CD8-positive, alpha-beta memory T cell (primary cell): ENCODE measurements at regions not wholly inside any gene's neighbourhood (a gene's known extent, or its start where the extent isn't known, plus 50 kb on each side); places are given as distances from the start of the nearest gene placed in this dataset.

Experiments used
- CTCF ChIA-PET: fragments of 350-600 bp; sonication (Branson Sonifier 250); formaldehyde crosslinking; loops from one replicate; lab custom pipeline; 2021; ENCODE audit warnings: antibody characterized with exemption; lab: Charles Lee
- POLR2A ChIA-PET: fragments of 350-600 bp; sonication (Branson Sonifier 250); formaldehyde crosslinking; loops from one replicate; lab custom pipeline; 2021; ENCODE audit warnings: antibody characterized with exemption; lab: Charles Lee
- DNase-seq, 5 donors: peaks; one replicate each; pipeline versions ENCODE4 v3.0.0 to v3.0.0-alpha.2; 2020 to 2022; ENCODE audit warnings: mixed read lengths in 1 of 5
- H3K27ac ChIP-seq: one replicate; pipeline ENCODE4 v1.7.0; 2013; ENCODE audit warnings: low read depth, mild to moderate bottlenecking, low read length, moderate library complexity
- H3K27me3 ChIP-seq: 2 replicates; pipeline ENCODE4 v1.7.0; 2013; ENCODE audit warnings: low read length, mild to moderate bottlenecking; ENCODE audit not compliant: insufficient read depth, poor library complexity, severe bottlenecking
- H3K36me3 ChIP-seq: 2 replicates; pipeline ENCODE4 v1.7.0; 2013; ENCODE audit warnings: mild to moderate bottlenecking, low read length, moderate library complexity; ENCODE audit not compliant: insufficient read depth
- H3K4me1 ChIP-seq: 2 replicates; pipeline ENCODE4 v1.7.0; 2013; ENCODE audit warnings: mild to moderate bottlenecking, low read length, moderate library complexity; ENCODE audit not compliant: insufficient read depth
- H3K4me3 ChIP-seq: 2 replicates; pipeline ENCODE4 v1.7.0; 2013; ENCODE audit warnings: mild to moderate bottlenecking, low read length
- H3K9me3 ChIP-seq: 2 replicates; pipeline ENCODE4 v1.7.0; 2013; ENCODE audit warnings: mild to moderate bottlenecking, low read length
- H3K27ac Mint-ChIP-seq, 8 donors: one replicate each; pipeline ENCODE4 v1.8.0; 2020 to 2021; ENCODE audit warnings: mixed read lengths in 8 of 8, mild to moderate bottlenecking in 6 of 8, inconsistent platforms in 3 of 8, moderate library complexity in 3 of 8
- H3K27me3 Mint-ChIP-seq, 2 donors: one replicate each; pipeline ENCODE4 v1.8.0; 2020 to 2021; ENCODE audit warnings: mixed read lengths in 2 of 2, mild to moderate bottlenecking in 1 of 2, moderate library complexity in 1 of 2
- H3K36me3 Mint-ChIP-seq, 3 donors: one replicate each; pipeline ENCODE4 v1.8.0; 2020 to 2021; ENCODE audit warnings: mixed read lengths in 3 of 3, inconsistent platforms in 1 of 3, mild to moderate bottlenecking in 1 of 3
- H3K4me1 Mint-ChIP-seq, 3 donors: one replicate each; pipeline ENCODE4 v1.8.0; 2020 to 2021; ENCODE audit warnings: mixed read lengths in 3 of 3, inconsistent platforms in 1 of 3, mild to moderate bottlenecking in 1 of 3
- H3K4me3 Mint-ChIP-seq, 7 donors: one replicate each; pipeline ENCODE4 v1.8.0; 2020 to 2021; ENCODE audit warnings: mixed read lengths in 7 of 7, mild to moderate bottlenecking in 6 of 7, moderate library complexity in 4 of 7, inconsistent platforms in 2 of 7
- H3K9me3 Mint-ChIP-seq, 5 donors: one replicate each; pipeline ENCODE4 v1.8.0; 2020 to 2022; ENCODE audit warnings: mixed read lengths in 5 of 5, mild to moderate bottlenecking in 3 of 5, moderate library complexity in 2 of 5, inconsistent platforms in 1 of 5

GRCh38 chr2:71880287-71880686 lies 267.4 kb downstream of the CYP26B1 start:
- no peak overlapping the region for H3K27ac Mint-ChIP-seq
- Histone ChIP-seq H3K9me3 (no peaks in the 10 kb centered on the region), H3K36me3 (no peaks in the 10 kb centered on the region), H3K4me3 (no peak overlapping the region), H3K27ac (no peak overlapping the region), H3K27me3 (no peaks in the 10 kb centered on the region), H3K4me1 (no peaks in the 10 kb centered on the region)
- ChIA-PET CTCF (no interaction called here), POLR2A (no interaction called here)
- no peaks in the 10 kb centered on the region for H3K36me3 Mint-ChIP-seq
- no peak for DNase-seq
- H3K4me1 Mint-ChIP-seq: no peaks in the 10 kb centered on the region
- H3K9me3 Mint-ChIP-seq: no peaks in the 10 kb centered on the region
- H3K27me3 Mint-ChIP-seq: peaks cover 0 to 6% of the 10 kb centered on the region in 2 donors
- no peak overlapping the region for H3K4me3 Mint-ChIP-seq

GRCh38 chr2:71879509-71880184 lies 268.0 kb downstream of the CYP26B1 start:
- POLR2A ChIA-PET: no interaction called here

GRCh38 chr2:71878626-71879508 lies 268.8 kb downstream of the CYP26B1 start:
- DNase-seq: no peak
- ChIA-PET CTCF (interaction anchor here (0.6 kb wide), 1 partner anchor 273 kb away, joined by 4 read pairs; no protein-coding TSS in a partner anchor), POLR2A (no interaction called here)
- no peaks in the 10 kb centered on the region for H3K4me1 ChIP-seq
- no peaks in the 10 kb centered on the region for H3K36me3 Mint-ChIP-seq
- H3K36me3 ChIP-seq: no peaks in the 10 kb centered on the region
- no peak overlapping the region for H3K4me3 Mint-ChIP-seq
- no peaks in the 10 kb centered on the region for H3K9me3 ChIP-seq
- no peak overlapping the region for H3K27ac ChIP-seq
- no peak overlapping the region for H3K4me3 ChIP-seq
- no peaks in the 10 kb centered on the region for H3K4me1 Mint-ChIP-seq
- H3K27me3 ChIP-seq: no peaks in the 10 kb centered on the region
- H3K27me3 Mint-ChIP-seq: peaks cover 3 to 9% of the 10 kb centered on the region in 2 donors
- no peak overlapping the region for H3K27ac Mint-ChIP-seq
- H3K9me3 Mint-ChIP-seq: no peaks in the 10 kb centered on the region

More at GRCh38 chr2:71879509-71880184, 268.0 kb downstream of the CYP26B1 start:
- no peak overlapping the region for H3K4me3 ChIP-seq
- H3K4me3 Mint-ChIP-seq: no peak overlapping the region
- H3K9me3 ChIP-seq: no peaks in the 10 kb centered on the region
- H3K27me3 Mint-ChIP-seq: peaks cover under 1 to 7% of the 10 kb centered on the region in 2 donors
- CTCF ChIA-PET: interaction anchor here (0.6 kb wide), 1 partner anchor 273 kb away, joined by 4 read pairs; no protein-coding TSS in a partner anchor
- H3K27me3 ChIP-seq: no peaks in the 10 kb centered on the region
- no peak overlapping the region for H3K27ac Mint-ChIP-seq
- no peaks in the 10 kb centered on the region for H3K36me3 Mint-ChIP-seq
- H3K27ac ChIP-seq: no peak overlapping the region
- H3K4me1 Mint-ChIP-seq: no peaks in the 10 kb centered on the region
- no peaks in the 10 kb centered on the region for H3K4me1 ChIP-seq
- no peak for DNase-seq
- H3K36me3 ChIP-seq: no peaks in the 10 kb centered on the region
- no peaks in the 10 kb centered on the region for H3K9me3 Mint-ChIP-seq

- no peaks in the 10 kb centered on the region for H3K4me1 ChIP-seq
- Mint-ChIP-seq H3K27ac (no peak overlapping the region), H3K4me3 (no peak overlapping the region), H3K27me3 (peaks cover 11% of the 10 kb centered on the region in 2 donors), H3K36me3 (no peaks in the 10 kb centered on the region), H3K4me1 (no peaks in the 10 kb centered on the region), H3K9me3 (no peaks in the 10 kb centered on the region)
- no peak for DNase-seq
- H3K9me3 ChIP-seq: no peaks in the 10 kb centered on the region
- H3K4me3 ChIP-seq: no peak overlapping the region
- ChIA-PET POLR2A (no interaction called here), CTCF (no interaction called here)
- no peaks in the 10 kb centered on the region for H3K36me3 ChIP-seq
- no peaks in the 10 kb centered on the region for H3K27me3 ChIP-seq
- H3K27ac ChIP-seq: no peak overlapping the region
Measured at GRCh38 chr2:71877636-71878035, 270.0 kb downstream of the CYP26B1 start.

- no peaks in the 10 kb centered on the region for H3K4me1 ChIP-seq
- H3K4me3 Mint-ChIP-seq: no peak overlapping the region
- H3K27me3 Mint-ChIP-seq: peaks cover 11 to 15% of the 10 kb centered on the region in 2 donors
- no peaks in the 10 kb centered on the region for H3K9me3 ChIP-seq
- DNase-seq: no peak
- peaks cover 0 to 2% (median 0%) of the 10 kb centered on the region in 5 donors for H3K9me3 Mint-ChIP-seq
- H3K27ac ChIP-seq: no peak overlapping the region
- H3K27ac Mint-ChIP-seq: no peak overlapping the region
- no peaks in the 10 kb centered on the region for H3K36me3 ChIP-seq
- no peaks in the 10 kb centered on the region for H3K36me3 Mint-ChIP-seq
- H3K4me3 ChIP-seq: no peak overlapping the region
- ChIA-PET CTCF (no interaction called here), POLR2A (no interaction called here)
- no peaks in the 10 kb centered on the region for H3K4me1 Mint-ChIP-seq
- H3K27me3 ChIP-seq: no peaks in the 10 kb centered on the region
Measured at GRCh38 chr2:71876542-71877451, 270.9 kb downstream of the CYP26B1 start.

- Histone ChIP-seq H3K9me3 (no peaks in the 10 kb centered on the region), H3K27me3 (no peaks in the 10 kb centered on the region)
Measured at GRCh38 chr2:71872466-71873051, 275.1 kb downstream of the CYP26B1 start.

GRCh38 chr2:71865391-71865965 lies 282.2 kb downstream of the CYP26B1 start:
- H3K4me1 ChIP-seq: no peaks in the 10 kb centered on the region
- Mint-ChIP-seq H3K4me1 (no peaks in the 10 kb centered on the region), H3K27ac (no peak overlapping the region), H3K9me3 (peaks cover 0 to 2% (median 0%) of the 10 kb centered on the region in 5 donors), H3K27me3 (peaks cover 8 to 9% of the 10 kb centered on the region in 2 donors), H3K36me3 (no peaks in the 10 kb centered on the region), H3K4me3 (no peak overlapping the region)
- H3K9me3 ChIP-seq: no peaks in the 10 kb centered on the region
- ChIA-PET POLR2A (no interaction called here), CTCF (no interaction called here)
- H3K36me3 ChIP-seq: no peaks in the 10 kb centered on the region
- H3K4me3 ChIP-seq: no peak overlapping the region
- no peak for DNase-seq
- no peaks in the 10 kb centered on the region for H3K27me3 ChIP-seq
- no peak overlapping the region for H3K27ac ChIP-seq

More at GRCh38 chr2:71872466-71873051, 275.1 kb downstream of the CYP26B1 start:
- H3K27ac ChIP-seq: no peak overlapping the region
- peaks cover 0 to 2% (median 0%) of the 10 kb centered on the region in 5 donors for H3K9me3 Mint-ChIP-seq
- no peak for DNase-seq
- H3K36me3 Mint-ChIP-seq: no peaks in the 10 kb centered on the region
- ChIA-PET CTCF (no interaction called here), POLR2A (no interaction called here)
- no peaks in the 10 kb centered on the region for H3K4me1 Mint-ChIP-seq
- no peaks in the 10 kb centered on the region for H3K4me1 ChIP-seq
- H3K36me3 ChIP-seq: no peaks in the 10 kb centered on the region
- peaks cover 16 to 33% of the 10 kb centered on the region in 2 donors for H3K27me3 Mint-ChIP-seq
- no peak overlapping the region for H3K4me3 ChIP-seq
- no peak overlapping the region for H3K4me3 Mint-ChIP-seq
- no peak overlapping the region for H3K27ac Mint-ChIP-seq
